ENCODE measurements at regions not wholly inside any gene's neighbourhood (a gene's known extent, or its start where the extent isn't known, plus 50 kb on each side); places are given as distances from the start of the nearest gene placed in this dataset.
A peak's percentile ranks its signal among the peaks of the same experiment; 100 is the strongest.
"Not testable (repeated sequence)": the region's sequence is repeated elsewhere in the genome, so short reads cannot be mapped to it uniquely, and the experiment has no call there.

DNA sequence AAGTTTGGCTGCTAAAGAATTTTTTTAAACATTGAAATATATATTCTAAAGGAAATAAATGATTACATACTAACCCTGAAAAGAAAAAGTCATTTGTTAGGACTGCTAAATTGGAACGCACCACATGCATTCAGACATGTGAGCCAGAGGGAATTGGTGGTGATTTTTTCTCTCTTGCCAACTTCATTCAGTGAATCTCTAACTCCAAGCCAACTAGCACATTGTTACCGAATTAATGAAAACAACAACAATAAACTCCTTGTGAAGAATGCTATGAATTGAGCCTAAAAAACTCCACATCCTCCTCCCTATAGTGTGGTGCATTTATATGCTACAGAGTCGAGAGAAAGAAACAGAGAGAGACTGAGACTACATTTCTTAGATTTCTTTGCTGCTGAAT is 135.5 kb upstream of the CACNA2D1 start:
- Mint-ChIP-seq H3K27me3 (ENCODE audit: unreplicated experiment) (peaks cover 3% of the 10 kb centered on the region), H3K4me1 (ENCODE audit: unreplicated experiment) (no peaks in the 10 kb centered on the region), H3K9me3 (ENCODE audit: unreplicated experiment) (no peaks in the 10 kb centered on the region), H3K4me3 (ENCODE audit: unreplicated experiment) (no peak overlapping the region), H3K36me3 (ENCODE audit: low read depth, unreplicated experiment) (no peaks in the 10 kb centered on the region), H3K27ac (ENCODE audit: unreplicated experiment) (no peak overlapping the region)
- TF ChIP-seq, protein P1, sequence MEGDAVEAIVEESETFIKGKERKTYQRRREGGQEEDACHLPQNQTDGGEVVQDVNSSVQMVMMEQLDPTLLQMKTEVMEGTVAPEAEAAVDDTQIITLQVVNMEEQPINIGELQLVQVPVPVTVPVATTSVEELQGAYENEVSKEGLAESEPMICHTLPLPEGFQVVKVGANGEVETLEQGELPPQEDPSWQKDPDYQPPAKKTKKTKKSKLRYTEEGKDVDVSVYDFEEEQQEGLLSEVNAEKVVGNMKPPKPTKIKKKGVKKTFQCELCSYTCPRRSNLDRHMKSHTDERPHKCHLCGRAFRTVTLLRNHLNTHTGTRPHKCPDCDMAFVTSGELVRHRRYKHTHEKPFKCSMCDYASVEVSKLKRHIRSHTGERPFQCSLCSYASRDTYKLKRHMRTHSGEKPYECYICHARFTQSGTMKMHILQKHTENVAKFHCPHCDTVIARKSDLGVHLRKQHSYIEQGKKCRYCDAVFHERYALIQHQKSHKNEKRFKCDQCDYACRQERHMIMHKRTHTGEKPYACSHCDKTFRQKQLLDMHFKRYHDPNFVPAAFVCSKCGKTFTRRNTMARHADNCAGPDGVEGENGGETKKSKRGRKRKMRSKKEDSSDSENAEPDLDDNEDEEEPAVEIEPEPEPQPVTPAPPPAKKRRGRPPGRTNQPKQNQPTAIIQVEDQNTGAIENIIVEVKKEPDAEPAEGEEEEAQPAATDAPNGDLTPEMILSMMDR (IDR thresholded peaks at IDR 0.05; ENCODE audit: unreplicated experiment), result no peak
- DNase-seq (ENCODE audit: low spot score), result no peak

DNA sequence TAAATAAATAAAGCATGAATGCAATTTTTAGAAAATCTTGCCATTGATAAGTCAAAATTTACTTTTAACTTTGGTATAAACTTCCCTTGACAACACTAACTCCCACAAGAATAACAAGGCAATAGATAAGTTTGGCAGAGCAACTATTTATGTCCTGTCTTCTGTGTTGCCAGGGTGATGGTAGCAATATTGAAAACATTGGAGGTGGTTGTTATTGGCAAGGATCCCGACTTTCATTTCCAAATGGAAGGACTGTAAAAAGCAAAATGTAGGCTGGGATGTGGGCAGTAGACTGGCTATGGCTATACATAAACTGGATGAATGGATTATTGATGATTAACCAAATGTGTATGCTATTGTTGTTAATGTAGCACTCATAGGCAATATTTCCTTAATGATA is 134.9 kb upstream of the CACNA2D1 start:
- TF ChIP-seq, protein P1 (IDR thresholded peaks at IDR 0.05; ENCODE audit: unreplicated experiment), result no peak
- no peak for DNase-seq (ENCODE audit: low spot score)
- no peaks in the 10 kb centered on the region for H3K36me3 Mint-ChIP-seq (ENCODE audit: low read depth, unreplicated experiment)
- no peak overlapping the region for H3K4me3 Mint-ChIP-seq (ENCODE audit: unreplicated experiment)
- no peaks in the 10 kb centered on the region for H3K9me3 Mint-ChIP-seq (ENCODE audit: unreplicated experiment)
- H3K27ac Mint-ChIP-seq (ENCODE audit: unreplicated experiment), result no peak overlapping the region
- H3K4me1 Mint-ChIP-seq (ENCODE audit: unreplicated experiment), result no peaks in the 10 kb centered on the region
- peaks cover 3% of the 10 kb centered on the region for H3K27me3 Mint-ChIP-seq (ENCODE audit: unreplicated experiment)

DNA sequence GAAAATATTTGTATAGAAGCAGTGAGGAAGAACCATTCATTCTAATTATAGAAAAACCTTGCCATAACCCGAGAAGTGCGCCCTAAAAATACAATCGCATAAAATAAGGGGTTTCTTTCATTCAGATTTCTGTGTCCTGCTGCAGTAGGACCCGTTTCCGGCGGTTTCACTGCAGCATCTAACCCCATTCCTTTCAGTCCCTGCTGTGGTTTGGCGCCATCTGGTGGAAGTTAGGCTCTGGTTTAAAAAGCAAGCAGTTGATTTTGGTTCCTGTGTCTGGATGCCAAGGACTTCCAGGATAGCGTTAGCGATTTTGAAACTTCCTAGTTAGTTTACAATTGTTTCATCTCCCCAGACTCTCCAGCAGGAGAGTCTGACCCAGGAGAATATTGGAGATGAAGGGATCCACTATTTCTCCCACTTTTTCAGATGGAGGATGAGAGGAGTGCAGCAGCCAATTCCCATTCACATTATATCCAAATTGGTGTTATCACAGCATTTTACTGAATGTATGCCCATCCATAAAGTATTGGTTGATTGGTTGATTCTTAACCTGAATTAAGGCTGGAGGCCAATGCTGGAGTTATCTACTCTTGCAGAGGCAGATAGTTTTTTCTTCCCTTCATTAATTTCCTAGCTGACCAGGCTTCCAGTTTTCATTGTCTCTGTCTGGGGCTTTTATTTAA is 128.8 kb upstream of the CACNA2D1 start:
- no peaks in the 10 kb centered on the region for H3K27me3 Mint-ChIP-seq (ENCODE audit: unreplicated experiment)
- H3K36me3 Mint-ChIP-seq (ENCODE audit: low read depth, unreplicated experiment), result no peaks in the 10 kb centered on the region
- no peaks in the 10 kb centered on the region for H3K4me1 Mint-ChIP-seq (ENCODE audit: unreplicated experiment)
- H3K27ac Mint-ChIP-seq (ENCODE audit: unreplicated experiment), result no peak overlapping the region
- peak; percentile 86 for DNase-seq (ENCODE audit: low spot score)
- H3K4me3 Mint-ChIP-seq (ENCODE audit: unreplicated experiment), result no peak overlapping the region
- TF ChIP-seq, protein P1 (IDR thresholded peaks at IDR 0.05; ENCODE audit: unreplicated experiment), result peak; percentile 95
- H3K9me3 Mint-ChIP-seq (ENCODE audit: unreplicated experiment), result no peaks in the 10 kb centered on the region

- not testable (repeated sequence) for DNase-seq (ENCODE audit: low spot score); H3K36me3 Mint-ChIP-seq (ENCODE audit: low read depth, unreplicated experiment); H3K27me3 Mint-ChIP-seq (ENCODE audit: unreplicated experiment); H3K27ac Mint-ChIP-seq (ENCODE audit: unreplicated experiment); H3K4me3 Mint-ChIP-seq (ENCODE audit: unreplicated experiment); H3K4me1 Mint-ChIP-seq (ENCODE audit: unreplicated experiment); H3K9me3 Mint-ChIP-seq (ENCODE audit: unreplicated experiment)
These were observed 127.5 kb upstream of the CACNA2D1 start for GRCh38 chr7:82571047-82571446.

GRCh38 chr7:82567841-82568240 is 124.3 kb upstream of the CACNA2D1 start:
- H3K36me3 Mint-ChIP-seq (ENCODE audit: low read depth, unreplicated experiment), result no peaks in the 10 kb centered on the region
- H3K9me3 Mint-ChIP-seq (ENCODE audit: unreplicated experiment), result no peaks in the 10 kb centered on the region
- H3K4me3 Mint-ChIP-seq (ENCODE audit: unreplicated experiment), result no peak overlapping the region
- peaks cover 3% of the 10 kb centered on the region for H3K4me1 Mint-ChIP-seq (ENCODE audit: unreplicated experiment)
- DNase-seq (ENCODE audit: low spot score), result no peak
- H3K27me3 Mint-ChIP-seq (ENCODE audit: unreplicated experiment), result no peaks in the 10 kb centered on the region
- no peak overlapping the region for H3K27ac Mint-ChIP-seq (ENCODE audit: unreplicated experiment)
- TF ChIP-seq, protein P1 (IDR thresholded peaks at IDR 0.05; ENCODE audit: unreplicated experiment), result no peak
